ENCODE measurements at regions not wholly inside any gene's neighbourhood (a gene's known extent, or its start where the extent isn't known, plus 50 kb on each side); places are given as distances from the start of the nearest gene placed in this dataset.

- Histone ChIP-seq H3K27me3 (replicated peaks) (no peaks in the 10 kb centered on the region), H3K4me3 (ENCODE audit: low read depth, low read length) (no peak overlapping the region), H3K36me3 (replicated peaks) (no peaks in the 10 kb centered on the region), H3K27ac (no peak overlapping the region)
- in situ Hi-C loops (cut with HindIII; ENCODE audit: low pct_ligation_motif_present, low sequenced_read_pairs): no loop called here
- no peak for DNase-seq
- TF ChIP-seq CTCF (IDR thresholded peaks at IDR 0.05; ENCODE audit: low read depth, low read length, missing control alignments): no peak
These were observed 324.9 kb upstream of the SOX11 start for GRCh38 chr2:5367321-5367720.

- in situ Hi-C loops (cut with HindIII; ENCODE audit: low pct_ligation_motif_present, low sequenced_read_pairs): no loop called here
- no peak overlapping the region for H3K27ac ChIP-seq
- H3K27me3 ChIP-seq (replicated peaks): no peaks in the 10 kb centered on the region
- H3K36me3 ChIP-seq (replicated peaks): no peaks in the 10 kb centered on the region
- no peak for TF ChIP-seq CTCF (IDR thresholded peaks at IDR 0.05; ENCODE audit: low read depth, low read length, missing control alignments)
- no peak for DNase-seq
- no peak overlapping the region for H3K4me3 ChIP-seq (ENCODE audit: low read depth, low read length)
These were observed 323.9 kb upstream of the SOX11 start for GRCh38 chr2:5368263-5368662.

- TF ChIP-seq CTCF (IDR thresholded peaks at IDR 0.05; ENCODE audit: low read depth, low read length, missing control alignments): no peak
- DNase-seq: no peak
- in situ Hi-C loops (cut with HindIII; ENCODE audit: low pct_ligation_motif_present, low sequenced_read_pairs): no loop called here
- Histone ChIP-seq H3K27ac (no peak overlapping the region), H3K4me3 (ENCODE audit: low read depth, low read length) (no peak overlapping the region), H3K36me3 (replicated peaks) (no peaks in the 10 kb centered on the region), H3K27me3 (replicated peaks) (no peaks in the 10 kb centered on the region)
These were observed 322.7 kb upstream of the SOX11 start for GRCh38 chr2:5369510-5369909.

- in situ Hi-C loops (cut with HindIII; ENCODE audit: low pct_ligation_motif_present, low sequenced_read_pairs): no loop called here
- TF ChIP-seq CTCF (IDR thresholded peaks at IDR 0.05; ENCODE audit: low read depth, low read length, missing control alignments): no peak
- H3K27me3 ChIP-seq (replicated peaks): no peaks in the 10 kb centered on the region
- DNase-seq: no peak
- H3K27ac ChIP-seq: no peak overlapping the region
- no peak overlapping the region for H3K4me3 ChIP-seq (ENCODE audit: low read depth, low read length)
- H3K36me3 ChIP-seq (replicated peaks): no peaks in the 10 kb centered on the region
These were observed 322.0 kb upstream of the SOX11 start for GRCh38 chr2:5370158-5370557.

GRCh38 chr2:5372141-5372540, 320.0 kb upstream of the SOX11 start:
- H3K27me3 ChIP-seq (replicated peaks): no peaks in the 10 kb centered on the region
- no peak overlapping the region for H3K4me3 ChIP-seq (ENCODE audit: low read depth, low read length)
- no peak for TF ChIP-seq CTCF (IDR thresholded peaks at IDR 0.05; ENCODE audit: low read depth, low read length, missing control alignments)
- H3K27ac ChIP-seq: no peak overlapping the region
- in situ Hi-C loops (cut with HindIII; ENCODE audit: low pct_ligation_motif_present, low sequenced_read_pairs): no loop called here
- no peak for DNase-seq
- H3K36me3 ChIP-seq (replicated peaks): no peaks in the 10 kb centered on the region

GRCh38 chr2:5373200-5373599, 319.0 kb upstream of the SOX11 start:
- in situ Hi-C loops (cut with HindIII; ENCODE audit: low pct_ligation_motif_present, low sequenced_read_pairs): no loop called here
- DNase-seq: peak; percentile 16
- H3K4me3 ChIP-seq (ENCODE audit: low read depth, low read length): no peak overlapping the region
- no peaks in the 10 kb centered on the region for H3K36me3 ChIP-seq (replicated peaks)
- no peak for TF ChIP-seq CTCF (IDR thresholded peaks at IDR 0.05; ENCODE audit: low read depth, low read length, missing control alignments)
- no peak overlapping the region for H3K27ac ChIP-seq
- H3K27me3 ChIP-seq (replicated peaks): no peaks in the 10 kb centered on the region
